Suprapubic skin (tissue), 3 donors: ENCODE measurements at regions not wholly inside any gene's neighbourhood (a gene's known extent, or its start where the extent isn't known, plus 50 kb on each side); places are given as distances from the start of the nearest gene placed in this dataset.

Source experiments
- CTCF ChIP-seq, 2 donors: fragments of 200-600 bp in 1 of 2; fragments of 450-650 bp in 1 of 2; sonication (generic) in 1 of 2; IDR thresholded peaks; one replicate each; pipeline ENCODE4 v1.5.1; 2016 to 2019; ENCODE audit warnings: antibody characterized with exemption in 2 of 2, mild to moderate bottlenecking in 1 of 2, moderate library complexity in 1 of 2
- EP300 ChIP-seq: sonication (generic); formaldehyde crosslinking; IDR thresholded peaks from one replicate; pipeline ENCODE4 v1.6.1; 2017; ENCODE audit warnings: antibody characterized with exemption
- POLR2A ChIP-seq, 2 donors: fragments of 450-650 bp; IDR thresholded peaks; one replicate each; pipeline ENCODE4 v1.6.1; 2017; ENCODE audit warnings: antibody characterized with exemption in 2 of 2, mild to moderate bottlenecking in 2 of 2, moderate library complexity in 2 of 2

- TF ChIP-seq CTCF (IDR thresholded peaks at IDR 0.05) (no peak), POLR2A (IDR thresholded peaks at IDR 0.05) (no peak), EP300 (no peak)
Measured at GRCh38 chr9:28820741-28821140, 1247.5 kb upstream of the C9orf72 start.
